Osteocyte (in vitro differentiated cells): ENCODE measurements at regions not wholly inside any gene's neighbourhood (a gene's known extent, or its start where the extent isn't known, plus 50 kb on each side); places are given as distances from the start of the nearest gene placed in this dataset.

ENCODE experiments used
- DNase-seq: peaks from one replicate; pipeline ENCODE4 v3.0.0; 2021; ENCODE audit warnings: mixed read lengths; ENCODE audit not compliant: unreplicated experiment; ENCODE audit errors: extremely low spot score
- H3K27ac Mint-ChIP-seq: one replicate; pipeline ENCODE4 v1.8.0; 2021; ENCODE audit warnings: mild to moderate bottlenecking, mixed read lengths; ENCODE audit not compliant: unreplicated experiment
- H3K27me3 Mint-ChIP-seq: one replicate; pipeline ENCODE4 v1.8.0; 2021; ENCODE audit warnings: mixed read lengths; ENCODE audit not compliant: unreplicated experiment
- H3K36me3 Mint-ChIP-seq: one replicate; pipeline ENCODE4 v1.8.0; 2021; ENCODE audit warnings: mixed read lengths; ENCODE audit not compliant: unreplicated experiment
- H3K4me1 Mint-ChIP-seq: one replicate; pipeline ENCODE4 v1.8.0; 2021; ENCODE audit warnings: mixed read lengths; ENCODE audit not compliant: unreplicated experiment
- H3K4me3 Mint-ChIP-seq: one replicate; pipeline ENCODE4 v1.8.0; 2021; ENCODE audit warnings: mild to moderate bottlenecking, moderate library complexity, mixed read lengths; ENCODE audit not compliant: unreplicated experiment
- H3K9me3 Mint-ChIP-seq: one replicate; pipeline ENCODE4 v1.8.0; 2021; ENCODE audit warnings: mixed read lengths; ENCODE audit not compliant: unreplicated experiment
- TF ChIP-seq, protein P1 (sequence below): fragments of 200-600 bp; sonication (generic); IDR thresholded peaks from 2 replicates; pipeline ENCODE4 v1.5.0; 2021; ENCODE audit warnings: antibody characterized with exemption, mild to moderate bottlenecking, moderate library complexity

DNA sequence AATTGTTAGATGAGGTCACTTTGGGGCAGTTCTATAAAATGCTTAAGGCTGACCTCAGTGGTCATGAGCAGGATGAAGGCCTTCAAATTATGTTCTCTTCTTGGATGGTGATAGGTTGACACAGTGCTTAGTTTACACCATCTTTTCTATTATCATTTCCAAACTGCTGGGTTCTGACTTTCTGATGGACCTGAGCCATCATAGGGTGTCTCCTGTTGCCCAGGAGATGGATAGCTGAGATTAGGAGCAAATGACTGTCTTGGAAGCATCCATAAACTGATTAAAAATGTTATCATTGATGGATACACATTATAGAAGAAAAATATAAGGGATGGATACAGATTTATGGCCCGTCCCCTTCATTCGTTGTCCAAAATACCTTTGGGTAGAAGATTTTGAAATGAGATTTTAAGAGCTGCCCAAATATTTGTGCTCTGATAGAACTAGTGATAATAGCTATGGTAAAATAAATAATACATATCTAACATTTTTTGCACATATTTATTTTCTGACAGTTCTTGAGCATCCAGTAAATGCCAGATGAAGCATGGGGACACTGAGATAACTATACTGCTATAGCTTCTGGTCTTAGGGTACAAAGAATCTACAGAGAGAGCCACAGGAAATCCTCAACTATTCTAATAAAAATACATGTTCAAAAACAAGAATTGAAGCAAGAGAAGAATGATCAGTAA lies 839.4 kb upstream of the LCORL start:
- Mint-ChIP-seq H3K4me3 (no peak overlapping the region), H3K36me3 (no peaks in the 10 kb centered on the region), H3K27ac (no peak overlapping the region), H3K27me3 (no peaks in the 10 kb centered on the region), H3K9me3 (no peaks in the 10 kb centered on the region), H3K4me1 (peaks cover 13% of the 10 kb centered on the region)
- DNase-seq: no peak
- TF ChIP-seq, protein P1, sequence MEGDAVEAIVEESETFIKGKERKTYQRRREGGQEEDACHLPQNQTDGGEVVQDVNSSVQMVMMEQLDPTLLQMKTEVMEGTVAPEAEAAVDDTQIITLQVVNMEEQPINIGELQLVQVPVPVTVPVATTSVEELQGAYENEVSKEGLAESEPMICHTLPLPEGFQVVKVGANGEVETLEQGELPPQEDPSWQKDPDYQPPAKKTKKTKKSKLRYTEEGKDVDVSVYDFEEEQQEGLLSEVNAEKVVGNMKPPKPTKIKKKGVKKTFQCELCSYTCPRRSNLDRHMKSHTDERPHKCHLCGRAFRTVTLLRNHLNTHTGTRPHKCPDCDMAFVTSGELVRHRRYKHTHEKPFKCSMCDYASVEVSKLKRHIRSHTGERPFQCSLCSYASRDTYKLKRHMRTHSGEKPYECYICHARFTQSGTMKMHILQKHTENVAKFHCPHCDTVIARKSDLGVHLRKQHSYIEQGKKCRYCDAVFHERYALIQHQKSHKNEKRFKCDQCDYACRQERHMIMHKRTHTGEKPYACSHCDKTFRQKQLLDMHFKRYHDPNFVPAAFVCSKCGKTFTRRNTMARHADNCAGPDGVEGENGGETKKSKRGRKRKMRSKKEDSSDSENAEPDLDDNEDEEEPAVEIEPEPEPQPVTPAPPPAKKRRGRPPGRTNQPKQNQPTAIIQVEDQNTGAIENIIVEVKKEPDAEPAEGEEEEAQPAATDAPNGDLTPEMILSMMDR: no peak

DNA sequence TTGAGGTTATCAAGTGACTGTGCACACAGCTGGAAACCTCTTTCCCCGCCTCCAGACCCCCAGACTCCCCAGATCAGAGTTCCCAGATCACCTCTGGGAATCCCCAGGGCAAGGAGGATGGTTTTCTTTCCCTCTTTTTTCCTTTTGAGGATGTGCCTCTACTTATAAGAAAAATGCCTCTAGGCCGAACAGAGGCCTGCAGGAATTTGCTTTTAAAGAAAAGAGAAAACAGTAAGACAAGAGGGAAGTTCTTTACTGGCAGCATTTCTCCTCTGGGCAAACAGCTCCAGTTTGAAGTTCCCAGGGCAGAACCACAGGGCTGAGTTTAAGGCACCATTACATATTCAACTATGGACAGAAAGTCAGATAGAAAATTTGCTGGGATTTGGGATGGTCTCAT lies 837.9 kb upstream of the LCORL start:
- H3K27ac Mint-ChIP-seq: no peak overlapping the region
- no peaks in the 10 kb centered on the region for H3K9me3 Mint-ChIP-seq
- TF ChIP-seq, protein P1: no peak

DNA sequence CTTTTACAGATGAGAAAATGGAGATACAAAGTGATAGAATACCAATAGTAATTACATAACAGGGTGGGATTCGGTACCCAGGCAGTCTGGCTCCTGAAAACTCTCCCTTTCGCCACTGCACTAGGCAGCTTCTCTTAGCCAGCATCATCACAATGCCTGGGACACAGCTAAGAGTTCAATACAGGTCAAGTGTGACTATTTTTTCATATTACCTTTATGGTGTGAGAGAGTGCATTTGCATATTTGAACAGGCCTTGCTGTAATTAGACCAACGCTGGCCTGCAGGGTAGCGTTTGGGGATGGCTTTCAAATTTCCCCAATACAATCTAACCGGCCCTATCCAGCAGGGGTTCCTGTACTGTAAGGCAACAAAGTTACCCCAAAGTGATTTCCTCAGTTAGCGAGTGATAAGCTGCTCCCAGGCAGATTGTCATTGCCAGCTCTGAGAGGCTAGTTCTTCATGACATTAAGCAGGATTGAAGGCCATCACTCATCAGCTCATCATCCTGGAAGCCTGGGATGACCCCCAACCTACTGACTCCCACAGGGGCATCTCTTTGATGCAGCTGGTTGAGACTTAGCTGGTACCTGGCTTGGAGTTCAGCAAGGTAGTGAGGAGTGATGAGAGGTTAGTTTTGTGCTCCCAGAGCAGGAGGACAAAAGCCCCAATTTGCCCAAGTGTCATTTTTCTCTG lies 836.8 kb upstream of the LCORL start:
- Mint-ChIP-seq H3K4me3 (no peak overlapping the region), H3K4me1 (peaks cover 13% of the 10 kb centered on the region), H3K27ac (no peak overlapping the region), H3K27me3 (no peaks in the 10 kb centered on the region), H3K36me3 (no peaks in the 10 kb centered on the region), H3K9me3 (no peaks in the 10 kb centered on the region)
- TF ChIP-seq, protein P1: no peak
- no peak for DNase-seq

More for the DNA sequence above, 837.9 kb upstream of the LCORL start:
- no peak for DNase-seq
- H3K4me1 Mint-ChIP-seq: peaks cover 13% of the 10 kb centered on the region
- no peaks in the 10 kb centered on the region for H3K27me3 Mint-ChIP-seq
- no peak overlapping the region for H3K4me3 Mint-ChIP-seq
- no peaks in the 10 kb centered on the region for H3K36me3 Mint-ChIP-seq

DNA sequence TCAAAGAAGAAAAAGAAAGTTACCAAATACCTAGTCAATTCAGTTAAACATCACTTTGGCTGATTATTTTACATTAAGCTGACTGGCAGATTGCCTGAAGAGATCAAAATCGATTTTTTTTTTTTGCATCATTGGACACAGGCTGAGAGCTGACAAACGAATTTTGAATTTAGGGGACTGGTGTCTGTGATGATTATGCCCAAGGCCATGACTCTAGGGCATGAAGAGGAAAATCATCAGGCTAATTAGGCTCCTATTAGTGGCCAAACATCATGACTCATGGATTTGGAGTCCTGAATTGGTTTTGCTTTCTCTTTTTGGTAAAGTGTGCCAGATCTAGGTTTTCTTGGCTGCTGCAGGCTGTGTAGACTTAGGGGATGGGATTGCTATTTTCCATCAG lies 829.3 kb upstream of the LCORL start:
- TF ChIP-seq, protein P1: no peak
- H3K36me3 Mint-ChIP-seq: no peaks in the 10 kb centered on the region
- no peak overlapping the region for H3K4me3 Mint-ChIP-seq
- H3K27me3 Mint-ChIP-seq: no peaks in the 10 kb centered on the region
- no peak for DNase-seq
- no peak overlapping the region for H3K27ac Mint-ChIP-seq
- H3K4me1 Mint-ChIP-seq: no peaks in the 10 kb centered on the region
- H3K9me3 Mint-ChIP-seq: no peaks in the 10 kb centered on the region

DNA sequence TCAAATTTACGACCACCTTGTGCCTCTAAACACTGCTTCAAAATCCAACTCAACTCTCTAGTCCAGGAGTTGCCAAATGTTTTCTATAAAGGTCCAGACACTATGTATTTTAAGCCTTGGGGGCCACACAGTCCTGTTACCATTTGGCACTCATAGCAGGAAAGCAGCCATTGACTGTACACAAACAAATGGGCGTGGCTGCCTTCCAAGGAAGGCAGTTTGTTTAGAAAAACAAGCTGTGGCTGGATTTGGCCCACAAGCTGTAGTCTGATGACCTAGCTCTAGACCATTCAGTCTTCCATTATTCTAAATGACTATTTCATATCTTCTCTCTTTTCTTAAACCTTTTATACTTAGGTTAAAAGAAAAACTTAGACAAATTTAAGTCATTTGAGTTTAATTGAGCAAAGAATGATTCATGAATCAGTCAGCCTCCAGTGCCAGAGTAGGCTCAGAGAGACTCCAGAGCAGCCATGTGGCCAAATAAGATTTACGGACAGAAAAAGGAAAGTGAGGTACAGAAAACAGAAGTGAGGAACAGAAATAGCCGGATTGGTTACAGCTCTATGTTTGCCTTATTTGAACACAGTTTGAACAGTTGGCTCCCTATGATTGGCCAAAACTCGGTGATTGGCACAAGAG lies 825.8 kb upstream of the LCORL start:
- no peaks in the 10 kb centered on the region for H3K4me1 Mint-ChIP-seq
- H3K27me3 Mint-ChIP-seq: no peaks in the 10 kb centered on the region
- no peaks in the 10 kb centered on the region for H3K36me3 Mint-ChIP-seq
- no peak overlapping the region for H3K27ac Mint-ChIP-seq
- H3K9me3 Mint-ChIP-seq: peaks cover 7% of the 10 kb centered on the region
- TF ChIP-seq, protein P1: no peak
- H3K4me3 Mint-ChIP-seq: no peak overlapping the region
- no peak for DNase-seq
